GM23338 (cell line): ENCODE measurements at regions not wholly inside any gene's neighbourhood (a gene's known extent, or its start where the extent isn't known, plus 50 kb on each side); places are given as distances from the start of the nearest gene placed in this dataset.

Experiments
- CREB1 ChIP-seq: fragments of 250-450 bp; sonication (Bioruptor Pico); IDR thresholded peaks from 2 replicates; pipeline ENCODE4 v1.5.0; 2020; ENCODE audit warnings: low read depth, mild to moderate bottlenecking, moderate library complexity
- EZH2 ChIP-seq: fragments of 200-600 bp; sonication (generic); IDR thresholded peaks from one replicate; pipeline ENCODE4 v1.8.0; 2017; ENCODE audit warnings: antibody characterized with exemption, mild to moderate bottlenecking, low read depth; ENCODE audit not compliant: unreplicated experiment
- EZH2phosphoT487 ChIP-seq: fragments of 200-600 bp; sonication (generic); IDR thresholded peaks from one replicate; pipeline ENCODE4 v1.8.1; 2018; ENCODE audit warnings: antibody characterized with exemption; ENCODE audit not compliant: unreplicated experiment
- JUNB ChIP-seq: IDR thresholded peaks from one replicate; pipeline ENCODE4 v1.6.1; 2016; ENCODE audit warnings: antibody characterized with exemption; ENCODE audit not compliant: unreplicated experiment
- NANOG ChIP-seq: IDR thresholded peaks from 2 replicates; pipeline ENCODE4 v1.6.1; 2016; ENCODE audit warnings: antibody characterized with exemption, borderline replicate concordance
- POLR2AphosphoS5 ChIP-seq: IDR thresholded peaks from 2 replicates; pipeline ENCODE4 v1.6.1; 2016; ENCODE audit warnings: antibody characterized with exemption, low read depth
- STAT1 ChIP-seq: IDR thresholded peaks from one replicate; pipeline ENCODE4 v1.6.1; 2016; ENCODE audit warnings: antibody characterized with exemption; ENCODE audit not compliant: unreplicated experiment
- ZNF114 ChIP-seq: fragments of 250-450 bp; sonication (Bioruptor Pico); IDR thresholded peaks from 2 replicates; pipeline ENCODE4 v1.5.0; 2020; ENCODE audit warnings: mild to moderate bottlenecking, moderate library complexity
- ZNF331 ChIP-seq: fragments of 250-450 bp; sonication (Bioruptor Pico); IDR thresholded peaks from 2 replicates; pipeline ENCODE4 v1.5.0; 2020; ENCODE audit warnings: low read depth, mild to moderate bottlenecking, moderate library complexity
- TF ChIP-seq, protein P1 (sequence below), 2 experiments: fragments of 200-600 bp in 1 of 2; sonication (generic) in 1 of 2; conservative IDR thresholded peaks; 2 replicates each; pipeline versions ENCODE4 v1.5.1 to v1.6.1; 2016 to 2017; ENCODE audit warnings: antibody characterized with exemption in 2 of 2, low read depth in 2 of 2, mild to moderate bottlenecking in 2 of 2, moderate library complexity in 1 of 2
- TF ChIP-seq, protein P2 (sequence below): IDR thresholded peaks from one replicate; pipeline ENCODE4 v1.6.1; 2018; ENCODE audit warnings: antibody characterized with exemption; ENCODE audit not compliant: unreplicated experiment
- TF ChIP-seq, protein P3 (sequence below): IDR thresholded peaks from 2 replicates; pipeline ENCODE4 v1.6.1; 2016; ENCODE audit warnings: antibody characterized with exemption

DNA sequence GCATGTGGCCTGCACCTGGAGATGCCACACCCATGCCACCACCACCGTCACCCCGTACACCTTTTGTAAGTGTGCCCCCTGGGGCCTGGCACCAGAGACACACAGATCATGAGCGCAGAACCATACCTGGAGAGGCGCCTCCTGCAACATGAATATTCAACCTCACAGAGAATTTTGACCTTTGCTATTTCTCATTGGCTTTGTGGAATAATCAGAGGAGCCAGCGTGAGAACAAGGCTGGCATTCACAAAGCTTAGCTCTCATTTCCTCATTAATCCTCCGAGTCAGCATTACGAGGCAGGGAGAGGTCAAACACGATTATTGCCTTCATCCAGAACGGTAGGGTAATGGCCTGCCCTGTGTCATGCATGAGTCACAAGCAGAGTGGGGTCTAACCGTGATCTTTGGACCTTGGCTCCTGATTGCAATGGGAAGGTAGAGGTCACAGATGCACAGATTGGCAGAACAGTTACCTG is 73.0 kb upstream of the POMGNT2 start:
- TF ChIP-seq EZH2 = no peak
- TF ChIP-seq, protein P1, sequence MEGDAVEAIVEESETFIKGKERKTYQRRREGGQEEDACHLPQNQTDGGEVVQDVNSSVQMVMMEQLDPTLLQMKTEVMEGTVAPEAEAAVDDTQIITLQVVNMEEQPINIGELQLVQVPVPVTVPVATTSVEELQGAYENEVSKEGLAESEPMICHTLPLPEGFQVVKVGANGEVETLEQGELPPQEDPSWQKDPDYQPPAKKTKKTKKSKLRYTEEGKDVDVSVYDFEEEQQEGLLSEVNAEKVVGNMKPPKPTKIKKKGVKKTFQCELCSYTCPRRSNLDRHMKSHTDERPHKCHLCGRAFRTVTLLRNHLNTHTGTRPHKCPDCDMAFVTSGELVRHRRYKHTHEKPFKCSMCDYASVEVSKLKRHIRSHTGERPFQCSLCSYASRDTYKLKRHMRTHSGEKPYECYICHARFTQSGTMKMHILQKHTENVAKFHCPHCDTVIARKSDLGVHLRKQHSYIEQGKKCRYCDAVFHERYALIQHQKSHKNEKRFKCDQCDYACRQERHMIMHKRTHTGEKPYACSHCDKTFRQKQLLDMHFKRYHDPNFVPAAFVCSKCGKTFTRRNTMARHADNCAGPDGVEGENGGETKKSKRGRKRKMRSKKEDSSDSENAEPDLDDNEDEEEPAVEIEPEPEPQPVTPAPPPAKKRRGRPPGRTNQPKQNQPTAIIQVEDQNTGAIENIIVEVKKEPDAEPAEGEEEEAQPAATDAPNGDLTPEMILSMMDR (conservative IDR thresholded peaks at IDR 0.05; ENCODE audit: low read depth in 2 of 2) = no peak
- TF ChIP-seq EZH2phosphoT487 = no peak
- TF ChIP-seq, protein P2, sequence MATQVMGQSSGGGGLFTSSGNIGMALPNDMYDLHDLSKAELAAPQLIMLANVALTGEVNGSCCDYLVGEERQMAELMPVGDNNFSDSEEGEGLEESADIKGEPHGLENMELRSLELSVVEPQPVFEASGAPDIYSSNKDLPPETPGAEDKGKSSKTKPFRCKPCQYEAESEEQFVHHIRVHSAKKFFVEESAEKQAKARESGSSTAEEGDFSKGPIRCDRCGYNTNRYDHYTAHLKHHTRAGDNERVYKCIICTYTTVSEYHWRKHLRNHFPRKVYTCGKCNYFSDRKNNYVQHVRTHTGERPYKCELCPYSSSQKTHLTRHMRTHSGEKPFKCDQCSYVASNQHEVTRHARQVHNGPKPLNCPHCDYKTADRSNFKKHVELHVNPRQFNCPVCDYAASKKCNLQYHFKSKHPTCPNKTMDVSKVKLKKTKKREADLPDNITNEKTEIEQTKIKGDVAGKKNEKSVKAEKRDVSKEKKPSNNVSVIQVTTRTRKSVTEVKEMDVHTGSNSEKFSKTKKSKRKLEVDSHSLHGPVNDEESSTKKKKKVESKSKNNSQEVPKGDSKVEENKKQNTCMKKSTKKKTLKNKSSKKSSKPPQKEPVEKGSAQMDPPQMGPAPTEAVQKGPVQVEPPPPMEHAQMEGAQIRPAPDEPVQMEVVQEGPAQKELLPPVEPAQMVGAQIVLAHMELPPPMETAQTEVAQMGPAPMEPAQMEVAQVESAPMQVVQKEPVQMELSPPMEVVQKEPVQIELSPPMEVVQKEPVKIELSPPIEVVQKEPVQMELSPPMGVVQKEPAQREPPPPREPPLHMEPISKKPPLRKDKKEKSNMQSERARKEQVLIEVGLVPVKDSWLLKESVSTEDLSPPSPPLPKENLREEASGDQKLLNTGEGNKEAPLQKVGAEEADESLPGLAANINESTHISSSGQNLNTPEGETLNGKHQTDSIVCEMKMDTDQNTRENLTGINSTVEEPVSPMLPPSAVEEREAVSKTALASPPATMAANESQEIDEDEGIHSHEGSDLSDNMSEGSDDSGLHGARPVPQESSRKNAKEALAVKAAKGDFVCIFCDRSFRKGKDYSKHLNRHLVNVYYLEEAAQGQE = no peak
- TF ChIP-seq CREB1 (CRISPR knock-in tag) = no peak
- TF ChIP-seq JUNB = no peak
- TF ChIP-seq POLR2AphosphoS5 = no peak
- no peak for TF ChIP-seq ZNF114
- TF ChIP-seq NANOG = no peak
- TF ChIP-seq, protein P3, sequence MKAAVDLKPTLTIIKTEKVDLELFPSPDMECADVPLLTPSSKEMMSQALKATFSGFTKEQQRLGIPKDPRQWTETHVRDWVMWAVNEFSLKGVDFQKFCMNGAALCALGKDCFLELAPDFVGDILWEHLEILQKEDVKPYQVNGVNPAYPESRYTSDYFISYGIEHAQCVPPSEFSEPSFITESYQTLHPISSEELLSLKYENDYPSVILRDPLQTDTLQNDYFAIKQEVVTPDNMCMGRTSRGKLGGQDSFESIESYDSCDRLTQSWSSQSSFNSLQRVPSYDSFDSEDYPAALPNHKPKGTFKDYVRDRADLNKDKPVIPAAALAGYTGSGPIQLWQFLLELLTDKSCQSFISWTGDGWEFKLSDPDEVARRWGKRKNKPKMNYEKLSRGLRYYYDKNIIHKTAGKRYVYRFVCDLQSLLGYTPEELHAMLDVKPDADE = no peak
- TF ChIP-seq ZNF331 (CRISPR knock-in tag) = no peak
- no peak for TF ChIP-seq STAT1
